GM20431 (cell line): ENCODE measurements at regions not wholly inside any gene's neighbourhood (a gene's known extent, or its start where the extent isn't known, plus 50 kb on each side); places are given as distances from the start of the nearest gene placed in this dataset.

Source experiments
- in situ Hi-C: fragments of 300-500 bp; cut with MseI, MboI; formaldehyde crosslinking; loops from one replicate; pipeline ENCODE4 v1.15.0; 2020; ENCODE audit warnings: low sequenced_read_pairs; ENCODE audit not compliant: unreplicated experiment

GRCh38 chr3:107034142-107034541, 343.1 kb upstream of the CCDC54 start:
- in situ Hi-C loops: no loop called here

DNA sequence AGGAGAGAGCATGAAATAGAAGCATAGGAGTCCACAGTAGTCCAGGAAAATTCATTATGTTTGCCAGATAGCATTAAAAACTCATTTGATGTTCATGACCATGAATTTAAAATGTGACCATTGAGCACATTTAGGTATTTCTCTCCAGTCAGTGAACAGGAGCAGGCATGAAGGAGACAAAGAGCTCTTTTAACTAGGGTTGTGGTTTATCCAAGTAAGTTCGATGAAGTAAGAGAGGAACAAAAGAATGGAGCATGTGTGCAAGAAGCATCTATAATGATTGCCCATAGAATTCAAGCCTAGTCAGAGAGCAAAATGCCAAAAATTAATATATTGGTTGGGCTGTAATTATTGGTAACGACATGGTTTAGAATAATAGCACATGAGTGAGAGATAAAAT, 342.1 kb upstream of the CCDC54 start:
- in situ Hi-C loops: no loop called here

DNA sequence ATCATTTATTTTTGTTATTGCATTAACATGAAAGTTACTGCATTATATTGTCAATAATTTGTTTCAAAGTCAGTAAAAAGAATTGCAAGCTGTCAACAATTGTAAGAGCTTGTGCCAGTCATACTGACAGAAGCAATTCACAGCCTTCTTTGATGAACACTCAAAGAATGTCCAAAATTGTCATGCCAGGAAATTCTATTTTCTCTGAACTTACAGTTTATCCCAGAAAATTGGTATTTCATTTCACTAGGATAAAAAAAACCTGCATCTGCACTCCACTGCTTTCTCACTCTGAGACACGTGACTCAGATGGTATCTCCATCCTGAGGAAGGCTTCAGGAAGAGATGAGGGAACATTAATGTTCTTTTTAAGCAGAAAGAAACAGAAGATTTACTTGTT, 332.6 kb upstream of the CCDC54 start:
- in situ Hi-C loops: no loop called here

DNA sequence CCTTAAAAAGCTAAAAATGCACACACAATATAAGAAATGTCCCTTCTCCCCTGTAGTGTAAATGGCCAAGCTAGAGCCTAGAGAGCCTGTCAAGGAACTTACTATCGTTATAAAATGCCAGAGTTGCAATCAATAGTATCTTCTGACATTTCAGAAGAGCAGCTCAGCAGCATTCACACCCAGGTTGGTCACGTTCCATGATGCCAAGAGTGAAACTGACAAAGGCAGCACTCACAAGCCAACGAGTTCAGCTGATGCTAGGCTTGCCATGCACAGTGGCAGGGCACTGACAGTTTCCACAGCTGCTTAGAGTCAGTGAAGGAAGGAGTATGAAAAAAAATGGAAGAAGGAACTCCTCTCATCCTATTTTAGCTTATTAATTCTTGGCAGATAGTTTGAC, 331.4 kb upstream of the CCDC54 start:
- in situ Hi-C loops: no loop called here

DNA sequence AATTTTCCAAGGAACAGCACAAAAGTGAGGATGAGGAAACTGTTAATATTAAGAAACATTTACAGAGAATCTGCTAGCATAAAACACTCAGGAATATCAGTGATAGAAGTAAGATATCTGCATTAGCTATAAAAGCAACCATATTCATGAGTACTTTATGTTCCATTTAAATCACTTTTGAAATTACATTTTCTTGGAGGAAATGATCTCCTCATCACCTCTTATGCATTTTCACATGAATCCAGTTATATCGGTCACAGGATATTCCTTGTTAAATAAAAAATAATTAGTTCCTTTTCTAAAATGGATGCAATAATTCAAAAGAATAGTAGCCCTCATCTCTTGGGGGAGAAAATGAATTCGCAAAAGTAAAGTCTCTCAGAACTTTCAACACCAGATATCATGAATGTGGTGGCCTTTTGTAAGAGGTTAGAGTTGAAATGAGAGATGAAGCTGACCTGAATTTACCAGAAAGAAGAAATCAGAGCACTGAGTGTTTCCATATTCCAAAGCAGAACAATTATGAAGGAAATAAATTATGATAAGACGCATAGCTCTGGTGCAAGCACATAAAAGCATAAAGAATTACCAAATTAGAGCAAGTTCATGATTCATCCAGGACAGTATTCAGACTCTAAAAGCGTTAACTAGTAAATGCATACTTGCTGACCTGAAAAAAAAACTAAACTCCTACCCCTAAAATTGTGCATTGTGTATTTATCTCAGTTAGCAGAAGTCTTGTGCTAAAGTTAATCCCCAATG, 321.9 kb upstream of the CCDC54 start:
- in situ Hi-C loops: no loop called here

GRCh38 chr3:107061466-107061865, 315.8 kb upstream of the CCDC54 start:
- in situ Hi-C loops: no loop called here

DNA sequence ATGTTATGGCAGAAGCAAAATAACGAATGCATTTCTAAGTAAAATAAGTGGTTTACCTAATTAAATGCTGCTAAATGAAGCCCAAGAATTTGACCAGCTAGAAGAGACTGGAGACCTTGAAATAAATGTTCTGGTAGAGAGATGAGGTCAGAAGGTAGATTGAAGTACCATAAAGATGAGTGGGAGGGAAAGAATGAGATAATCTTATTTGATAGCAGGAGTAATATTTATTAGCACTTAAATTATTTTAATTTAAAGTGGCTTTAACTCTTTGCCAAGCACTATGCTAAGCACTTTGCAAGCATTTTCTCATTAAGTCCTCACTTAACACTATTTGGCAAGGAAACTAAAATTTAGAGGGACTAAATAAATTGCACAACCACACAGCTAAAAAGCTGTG, 314.9 kb upstream of the CCDC54 start:
- in situ Hi-C loops: no loop called here

DNA sequence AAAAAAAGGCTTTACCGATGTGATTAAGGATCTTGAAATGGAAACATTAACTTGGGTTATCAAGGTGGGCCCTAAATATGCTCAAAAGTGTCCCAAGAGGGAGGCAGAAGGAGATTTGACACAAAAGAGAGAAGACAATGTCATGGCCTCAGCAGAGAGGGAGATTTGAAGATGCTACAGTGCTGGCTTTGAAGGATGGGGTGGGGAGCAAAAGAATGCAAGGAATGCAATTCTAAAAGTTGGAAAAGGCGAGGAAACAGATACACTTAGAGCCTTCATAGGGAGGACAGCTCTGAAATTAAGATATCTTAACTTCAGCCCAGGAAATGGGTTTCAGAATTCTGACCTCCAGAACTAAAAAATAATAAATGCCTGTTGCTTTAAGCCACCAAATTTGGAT, 314.5 kb upstream of the CCDC54 start:
- in situ Hi-C loops: no loop called here

DNA sequence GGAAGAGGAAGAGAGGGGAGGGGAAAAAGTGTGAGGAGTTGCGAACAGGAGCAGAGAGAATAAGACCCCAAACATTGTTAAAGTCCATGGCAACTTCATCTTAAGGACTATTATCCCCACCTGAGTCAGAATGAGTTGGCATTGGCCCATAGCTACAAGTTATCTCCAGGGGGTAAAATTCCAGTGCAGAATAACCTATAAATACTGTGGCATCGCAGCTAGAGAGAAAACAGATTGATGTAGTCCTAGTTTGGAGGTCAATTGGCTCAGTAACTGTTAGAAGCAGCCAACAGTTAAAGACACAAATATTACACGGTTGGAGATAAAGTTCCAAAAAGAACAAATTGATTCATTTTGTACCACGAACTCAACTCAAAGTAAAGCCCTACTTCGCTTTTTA, 313.9 kb upstream of the CCDC54 start:
- in situ Hi-C loops: no loop called here

- in situ Hi-C loops: no loop called here
These were observed 312.7 kb upstream of the CCDC54 start for GRCh38 chr3:107064405-107065060.

DNA sequence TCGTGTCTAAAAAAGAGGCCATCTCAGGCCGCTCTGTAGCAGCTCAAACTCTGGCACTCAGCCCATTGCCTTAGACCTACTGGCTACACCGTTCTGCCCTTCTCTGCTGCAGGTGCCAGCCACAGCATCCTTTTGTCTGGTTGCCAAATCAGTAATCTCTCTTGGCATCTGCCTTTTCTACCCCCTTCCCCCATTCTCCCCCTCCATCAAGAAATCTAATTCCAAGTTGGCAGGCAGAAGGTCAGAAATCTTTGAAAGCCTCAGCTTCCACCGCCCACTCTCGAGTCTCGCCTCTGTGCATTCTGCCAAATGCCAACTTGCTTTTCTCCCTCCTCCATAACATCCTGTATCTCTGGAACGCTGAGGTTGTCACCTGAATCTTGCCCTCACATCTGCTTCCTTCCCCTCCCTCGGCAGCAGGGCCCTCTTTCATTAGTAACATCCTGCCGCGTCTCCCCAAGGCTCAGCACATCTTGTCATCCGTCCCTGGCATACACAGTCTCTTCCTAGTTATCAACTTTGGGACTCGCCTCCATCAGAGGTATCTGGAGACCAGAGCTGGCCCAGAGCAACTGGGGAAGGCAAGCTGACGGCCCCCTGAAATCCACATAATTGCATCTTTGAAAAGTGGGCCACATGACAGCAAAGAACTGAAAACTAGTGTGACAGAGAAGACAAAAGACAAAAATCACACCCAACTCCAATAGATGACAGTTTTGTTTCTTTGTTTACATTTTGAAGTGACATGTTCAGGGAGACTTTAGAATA, 312.0 kb upstream of the CCDC54 start:
- in situ Hi-C loops: no loop called here

GRCh38 chr3:107067421-107067820, 309.8 kb upstream of the CCDC54 start:
- in situ Hi-C loops: no loop called here

DNA sequence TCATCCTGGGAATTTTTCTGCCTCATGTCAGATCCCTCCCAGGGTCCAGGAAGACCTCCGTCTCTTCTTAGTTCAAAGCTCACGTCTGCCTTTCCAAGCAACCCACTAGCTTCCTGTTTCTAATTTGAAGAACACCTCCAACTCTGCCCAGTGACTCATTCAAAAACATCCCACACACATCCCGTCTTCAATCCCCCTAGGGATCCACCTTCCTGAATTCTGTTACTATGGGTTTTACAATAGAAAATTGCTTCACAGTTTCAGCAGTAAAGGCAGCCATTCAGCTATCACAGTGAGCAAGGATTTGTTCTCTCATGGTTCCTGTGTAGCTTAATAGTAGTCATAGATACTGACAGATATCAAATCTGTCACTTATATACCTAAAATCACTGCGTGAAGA, 308.3 kb upstream of the CCDC54 start:
- in situ Hi-C loops: no loop called here

- in situ Hi-C loops: no loop called here
These were observed 300.3 kb upstream of the CCDC54 start for GRCh38 chr3:107076946-107077345.

DNA sequence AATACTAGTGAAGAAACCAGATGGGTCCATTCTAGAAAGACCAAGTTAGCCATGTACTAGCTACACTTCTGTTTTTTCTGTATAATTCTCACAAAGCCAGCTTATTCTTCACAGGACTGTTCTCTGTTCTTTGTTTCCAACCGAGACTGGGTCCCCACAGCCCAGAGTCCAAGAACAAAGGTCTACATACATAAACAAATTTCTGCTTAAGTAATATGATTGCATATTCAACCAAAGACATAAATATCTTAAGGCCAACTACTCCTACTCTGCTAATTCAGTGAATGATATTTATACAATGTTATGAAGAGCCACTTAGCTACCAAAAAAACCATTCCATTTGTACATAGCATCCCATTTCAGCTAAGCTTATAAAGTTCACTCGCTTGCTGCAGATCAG, 299.8 kb upstream of the CCDC54 start:
- in situ Hi-C loops: no loop called here

GRCh38 chr3:107082527-107082926, 294.7 kb upstream of the CCDC54 start:
- in situ Hi-C loops: no loop called here

- in situ Hi-C loops: no loop called here
These were observed 292.0 kb upstream of the CCDC54 start for GRCh38 chr3:107085261-107085660.

DNA sequence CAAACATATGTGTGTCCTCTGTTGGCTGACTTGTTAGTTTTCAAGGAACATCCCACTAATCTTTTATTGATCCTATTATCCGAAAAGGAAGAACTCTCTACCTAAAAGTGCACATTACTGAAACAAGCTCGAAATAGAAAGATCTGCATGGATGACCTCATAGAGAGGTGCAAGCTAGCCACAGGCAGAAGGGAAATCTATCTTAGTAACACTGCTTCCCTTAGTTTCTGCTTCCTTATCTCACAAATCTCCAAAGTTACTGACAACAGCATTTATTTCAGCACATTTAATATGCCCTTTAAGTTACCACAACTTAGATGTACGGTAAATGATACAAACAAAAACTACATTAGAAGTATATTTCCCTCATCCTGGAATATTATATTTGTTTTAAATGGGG, 285.1 kb upstream of the CCDC54 start:
- in situ Hi-C loops: no loop called here

DNA sequence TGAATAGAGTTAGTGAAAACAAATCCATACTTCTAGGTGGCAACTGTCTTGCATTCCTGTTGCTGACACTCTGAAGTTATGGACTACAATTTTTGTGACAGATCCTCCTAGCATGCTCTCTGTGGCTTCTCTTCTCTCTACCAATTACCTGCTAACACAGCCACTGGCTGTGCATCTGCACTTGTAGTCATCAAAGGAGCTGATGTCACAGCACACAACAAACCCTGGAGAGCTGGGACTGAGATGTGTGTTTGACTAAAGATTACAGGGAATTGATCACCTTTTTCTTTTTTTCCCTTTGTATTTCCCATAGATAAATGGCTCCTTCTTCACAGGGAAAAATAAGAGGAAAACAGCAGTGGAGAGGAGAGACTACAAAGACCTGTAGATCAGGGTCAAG, 278.4 kb upstream of the CCDC54 start:
- in situ Hi-C loops: no loop called here

DNA sequence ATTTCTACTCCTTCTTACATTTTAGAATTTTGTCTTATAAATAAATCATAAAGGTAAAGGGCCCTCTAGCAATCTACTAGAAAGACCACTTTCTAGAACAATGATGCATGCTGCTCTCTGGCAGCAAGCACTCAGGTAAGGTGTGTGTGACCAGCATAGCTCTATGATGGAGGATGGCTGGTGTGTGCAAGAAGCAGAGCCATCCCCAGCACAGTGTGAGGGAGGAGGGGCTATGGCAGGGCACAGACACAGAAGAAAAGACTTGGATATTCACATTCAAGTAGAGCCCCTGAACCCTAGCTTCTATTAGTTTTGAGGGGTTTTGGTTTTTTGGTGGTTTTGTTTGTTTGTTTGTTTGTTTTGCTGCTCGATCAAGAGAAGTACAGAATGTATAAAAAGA, 277.1 kb upstream of the CCDC54 start:
- in situ Hi-C loops: no loop called here

DNA sequence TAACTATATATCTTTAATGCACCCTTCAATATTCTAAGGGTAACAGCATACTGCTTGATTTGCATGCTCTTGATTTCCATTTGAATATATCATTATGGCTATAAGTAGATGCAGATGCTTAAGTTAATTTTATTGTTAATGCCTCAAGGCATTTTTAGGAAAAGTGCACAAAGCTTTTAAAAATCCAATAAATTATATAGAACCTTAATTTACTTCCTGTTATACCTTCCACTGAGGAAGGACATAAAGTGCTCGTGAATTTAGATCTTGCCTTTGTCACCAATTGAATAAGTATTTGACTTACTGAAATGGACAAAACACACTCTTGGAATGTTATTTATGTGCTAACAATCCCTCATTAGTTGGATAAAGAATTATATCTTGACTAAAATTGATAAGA, 276.7 kb upstream of the CCDC54 start:
- in situ Hi-C loops: no loop called here
